GM21390 (cell line): ENCODE measurements at regions not wholly inside any gene's neighbourhood (a gene's known extent, or its start where the extent isn't known, plus 50 kb on each side); places are given as distances from the start of the nearest gene placed in this dataset.
"Not testable (repeated sequence)": the region's sequence is repeated elsewhere in the genome, so short reads cannot be mapped to it uniquely, and the experiment has no call there.

Experiments used
- ATAC-seq: cut with Tn5 transposase; IDR thresholded peaks from one replicate; pipeline ENCODE4 v1.9.1; 2021; ENCODE audit not compliant: unreplicated experiment

GRCh38 chrX:111041018-111041462 is 55.0 kb upstream of the PAK3 start:
- no peak for ATAC-seq

- no peak for ATAC-seq
These were observed 55.5 kb upstream of the PAK3 start for GRCh38 chrX:111040377-111041017.

- ATAC-seq, result no peak
These were observed 56.4 kb upstream of the PAK3 start for GRCh38 chrX:111039606-111040005.

- no peak for ATAC-seq
These were observed 60.0 kb upstream of the PAK3 start for GRCh38 chrX:111035991-111036390.

DNA sequence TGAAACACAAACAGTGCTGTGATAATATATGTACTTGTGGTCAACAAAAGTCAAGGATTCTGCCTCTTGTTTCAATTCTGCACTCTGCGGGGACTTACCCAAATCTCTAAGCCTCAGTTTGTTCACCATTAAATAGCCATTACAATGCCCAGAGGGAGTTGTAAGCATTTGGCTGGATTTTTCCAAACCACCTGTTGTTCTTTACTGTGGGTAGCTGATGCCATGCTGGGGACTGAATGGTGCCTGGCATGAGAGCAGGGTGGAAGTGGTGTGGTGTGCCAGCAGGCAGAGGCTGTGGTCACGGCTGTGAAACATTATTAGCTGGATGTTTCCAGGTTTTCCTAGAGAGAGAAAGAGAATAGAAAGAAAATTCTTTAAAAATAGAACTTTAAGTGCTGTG is 60.7 kb upstream of the PAK3 start:
- ATAC-seq, result no peak

DNA sequence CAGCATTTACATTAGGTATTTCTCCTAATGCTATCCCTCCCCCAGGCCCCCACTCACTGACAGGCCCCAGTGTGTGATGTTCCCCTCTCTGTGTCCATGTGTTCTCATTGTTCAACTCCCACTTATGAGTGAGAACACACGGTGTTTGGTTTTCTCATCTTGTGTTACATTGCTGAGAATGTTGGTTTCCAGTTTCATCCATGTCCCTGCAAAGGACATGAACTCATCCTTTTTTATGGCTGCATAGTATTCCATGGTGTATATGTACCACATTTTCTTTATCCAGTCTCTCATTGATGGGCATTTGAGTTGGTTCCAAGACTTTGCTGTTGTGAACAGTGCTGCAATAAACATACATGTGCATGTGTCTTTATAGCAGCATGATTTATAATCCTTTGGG is 73.0 kb upstream of the PAK3 start:
- ATAC-seq, result not testable (repeated sequence)

DNA sequence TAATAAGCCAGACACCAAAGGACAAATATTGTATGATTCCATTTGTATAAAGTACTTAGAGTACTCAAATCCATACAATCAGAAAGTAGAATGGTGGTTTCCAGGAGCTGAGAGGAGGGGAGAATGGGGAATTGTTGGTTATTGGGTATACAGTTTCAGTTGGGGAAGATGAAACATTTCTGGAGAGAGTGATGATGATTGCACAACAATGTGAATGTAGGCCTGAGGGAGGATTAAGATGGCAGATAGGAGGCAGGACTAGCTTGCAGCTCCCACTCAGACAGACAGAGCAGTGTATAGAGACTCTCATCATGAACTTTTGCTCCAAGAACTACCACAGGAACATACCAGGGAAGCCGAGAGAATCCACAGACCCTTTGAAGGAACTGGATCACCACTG is 75.7 kb upstream of the PAK3 start:
- no peak for ATAC-seq

GRCh38 chrX:111013778-111014455 is 82.1 kb upstream of the PAK3 start:
- ATAC-seq, result no peak

DNA sequence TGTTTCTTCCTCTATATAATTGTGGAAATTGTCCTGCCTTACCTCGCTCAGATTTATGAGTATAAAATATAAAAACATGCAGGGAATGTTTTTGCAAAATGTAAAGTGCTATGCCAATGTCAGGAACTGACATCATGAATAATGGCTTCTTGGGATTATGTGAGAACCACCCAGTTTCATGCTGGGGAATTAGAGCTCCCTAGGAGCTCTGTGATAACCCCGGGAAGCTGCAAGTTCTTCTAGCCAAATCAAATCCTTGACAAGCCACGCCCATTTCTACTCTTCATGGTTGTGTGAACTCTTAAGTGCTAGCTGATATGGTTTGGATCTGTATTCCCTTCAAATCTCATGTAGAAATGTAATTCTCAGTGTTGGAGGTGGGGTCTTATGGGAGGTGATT is 85.9 kb upstream of the PAK3 start:
- no peak for ATAC-seq

DNA sequence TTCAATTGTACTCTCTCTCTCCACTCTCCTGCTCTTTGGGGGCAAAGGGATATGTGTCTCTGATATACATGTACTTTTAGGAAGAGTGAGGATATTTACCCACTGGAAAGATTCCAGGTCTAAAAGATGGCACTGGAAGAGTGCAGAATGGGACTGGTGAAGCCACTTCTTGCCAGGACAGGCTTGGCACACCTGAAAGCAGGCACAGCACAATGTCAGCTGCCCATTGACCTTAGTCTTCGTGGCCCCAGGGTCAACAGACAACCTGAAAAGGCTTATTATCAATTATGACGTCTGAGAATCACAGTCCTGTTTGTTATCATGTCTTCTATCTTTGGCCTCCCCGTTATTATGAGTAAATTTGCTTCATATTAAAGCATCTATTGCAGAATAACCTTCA is 86.7 kb upstream of the PAK3 start:
- no peak for ATAC-seq

GRCh38 chrX:111008126-111008525 is 87.9 kb upstream of the PAK3 start:
- no peak for ATAC-seq

- no peak for ATAC-seq
These were observed 88.8 kb upstream of the PAK3 start for GRCh38 chrX:111007238-111007637.

DNA sequence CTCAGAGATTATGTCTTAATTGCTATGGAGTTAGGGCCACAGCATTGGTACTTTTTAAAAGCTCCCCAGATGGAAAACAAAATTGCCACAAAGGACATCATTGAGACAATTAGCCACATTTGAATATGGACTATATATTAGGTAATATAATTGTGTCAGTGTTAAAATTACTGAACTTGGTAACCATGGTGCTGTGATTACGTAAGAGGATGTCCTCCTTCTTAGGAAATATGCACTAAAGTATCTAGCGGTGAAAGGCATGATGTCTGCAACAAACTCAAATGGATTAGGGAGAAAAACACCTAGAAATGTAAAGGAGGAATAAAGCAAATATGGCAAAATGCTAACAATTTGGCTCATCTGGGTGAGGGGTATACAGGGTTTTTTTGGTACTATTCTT is 89.9 kb upstream of the PAK3 start:
- ATAC-seq, result no peak

GRCh38 chrX:111005166-111005565 is 90.8 kb upstream of the PAK3 start:
- no peak for ATAC-seq

GRCh38 chrX:111003118-111003517 is 92.9 kb upstream of the PAK3 start:
- no peak for ATAC-seq

- ATAC-seq, result no peak
These were observed 103.4 kb upstream of the PAK3 start for GRCh38 chrX:110992611-110993010.

DNA sequence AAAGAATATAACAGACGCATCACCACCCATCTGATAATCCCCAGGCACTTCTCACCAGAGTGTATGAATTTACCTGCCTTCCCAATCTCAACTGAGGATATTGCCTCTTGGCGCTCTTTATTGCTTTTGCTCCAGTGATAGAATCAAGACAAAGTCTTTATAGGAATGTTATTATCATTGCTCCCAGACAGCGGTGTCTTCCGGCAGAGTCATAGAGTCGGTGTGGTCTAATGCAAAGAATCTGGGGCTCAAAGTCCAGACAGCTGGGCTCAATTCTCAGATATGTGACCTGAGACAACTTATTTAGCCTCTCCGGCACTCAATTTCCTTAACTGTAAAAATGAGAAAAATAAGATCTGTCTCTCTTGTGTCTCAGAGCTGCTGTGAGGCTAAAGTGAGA is 106.1 kb upstream of the PAK3 start:
- no peak for ATAC-seq

GRCh38 chrX:110989447-110989846 is 106.5 kb upstream of the PAK3 start:
- ATAC-seq, result no peak

DNA sequence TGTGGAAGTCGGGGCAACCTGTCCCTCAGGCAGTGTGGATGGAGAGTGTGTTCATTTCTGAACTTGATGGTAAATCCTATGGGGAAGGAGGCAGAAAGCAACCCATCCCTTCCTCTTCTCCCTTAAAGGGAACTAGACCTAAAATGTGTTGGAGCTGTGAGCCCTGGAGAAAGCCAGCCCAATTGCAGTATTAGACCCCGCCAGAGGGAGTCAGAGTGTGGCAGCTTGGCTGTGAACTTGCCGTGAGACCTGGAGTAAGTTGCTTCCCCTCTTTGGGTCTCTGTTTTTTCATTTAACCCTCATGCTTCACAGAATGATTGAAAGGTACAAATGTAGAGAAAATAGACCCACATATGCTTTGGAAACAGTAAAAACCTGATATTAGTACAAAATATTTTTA is 108.7 kb upstream of the PAK3 start:
- no peak for ATAC-seq

DNA sequence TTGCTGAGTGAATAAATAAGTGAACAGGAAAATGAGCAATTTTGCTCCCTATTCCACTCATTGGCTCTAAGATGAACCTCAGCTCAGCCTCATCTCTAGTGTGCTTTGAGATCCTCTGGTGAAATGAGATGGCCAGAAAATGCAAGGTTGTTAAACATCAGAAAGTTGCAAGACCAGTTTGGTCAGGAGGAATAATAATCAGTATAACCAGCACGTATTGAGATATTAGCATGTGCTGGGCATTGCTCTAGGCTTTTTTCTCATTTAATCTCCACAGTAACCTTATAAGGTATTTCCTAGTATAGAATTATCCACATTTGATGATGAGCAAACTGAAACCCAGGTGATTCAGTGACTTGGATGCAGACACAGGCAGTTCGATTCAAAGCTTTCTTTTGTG is 110.5 kb upstream of the PAK3 start:
- ATAC-seq, result no peak

GRCh38 chrX:110983024-110983423 is 113.0 kb upstream of the PAK3 start:
- ATAC-seq, result no peak

DNA sequence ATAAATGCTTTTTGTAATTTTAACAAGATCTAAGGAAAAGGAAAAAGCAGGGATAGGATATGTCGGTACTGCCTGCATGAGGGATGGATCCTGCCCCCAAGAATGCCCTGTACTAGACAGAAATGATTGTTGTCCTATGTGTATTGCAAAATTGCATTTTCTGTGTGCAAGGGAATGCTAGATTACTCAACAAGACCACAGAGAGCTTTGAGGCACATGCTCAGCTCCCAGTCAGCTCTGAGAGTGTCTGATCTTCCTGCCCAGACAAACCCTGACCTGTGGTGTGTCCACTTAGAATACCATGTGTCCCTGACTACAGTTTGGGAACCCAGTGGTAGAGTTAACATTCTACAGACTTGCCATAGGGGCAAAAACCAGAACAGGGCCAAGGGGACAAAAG is 129.2 kb upstream of the PAK3 start:
- no peak for ATAC-seq

GRCh38 chrX:110966091-110966454 is 129.9 kb upstream of the PAK3 start:
- ATAC-seq, result no peak
